ENCODE measurements at regions not wholly inside any gene's neighbourhood (a gene's known extent, or its start where the extent isn't known, plus 50 kb on each side); places are given as distances from the start of the nearest gene placed in this dataset.
"Not testable (repeated sequence)": the region's sequence is repeated elsewhere in the genome, so short reads cannot be mapped to it uniquely, and the experiment has no call there.

DNA sequence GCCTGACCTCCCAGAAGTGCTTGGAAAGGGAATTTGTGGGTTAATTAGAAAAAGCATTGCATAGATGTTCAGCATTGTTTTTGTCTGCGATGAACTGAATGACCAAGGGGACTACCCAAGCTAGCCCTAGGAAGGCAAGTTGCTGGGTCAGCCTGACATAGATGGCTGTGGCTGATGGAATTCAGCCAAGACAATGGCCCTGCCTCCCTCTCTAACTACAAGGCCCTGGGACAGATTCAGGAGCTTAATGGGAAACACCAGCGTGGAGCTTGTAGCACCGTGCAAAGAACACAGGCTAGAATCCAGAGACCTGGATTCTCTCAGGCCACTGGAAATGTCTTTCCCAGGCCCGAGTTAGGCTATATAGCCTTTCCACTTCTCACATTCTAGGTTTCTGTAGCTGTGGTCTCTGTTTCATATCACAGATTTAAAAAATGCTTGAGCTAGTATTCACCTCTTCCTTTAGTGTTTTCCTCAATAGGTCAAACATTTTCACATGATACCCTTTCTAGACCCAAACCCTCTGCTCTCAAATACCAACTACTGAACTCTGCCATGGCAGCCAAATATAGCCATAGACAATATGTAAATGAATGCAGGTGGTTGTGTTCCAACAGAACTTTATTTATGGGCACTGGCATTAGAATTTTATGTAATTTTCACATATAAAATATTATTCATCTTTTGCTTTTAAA lies 294.3 kb upstream of the MEX3C start:
- no peak for DNase-seq (ENCODE audit: low read depth, low spot score)
- no peak overlapping the region for H3K4me3 ChIP-seq (ENCODE audit: low read length)

DNA sequence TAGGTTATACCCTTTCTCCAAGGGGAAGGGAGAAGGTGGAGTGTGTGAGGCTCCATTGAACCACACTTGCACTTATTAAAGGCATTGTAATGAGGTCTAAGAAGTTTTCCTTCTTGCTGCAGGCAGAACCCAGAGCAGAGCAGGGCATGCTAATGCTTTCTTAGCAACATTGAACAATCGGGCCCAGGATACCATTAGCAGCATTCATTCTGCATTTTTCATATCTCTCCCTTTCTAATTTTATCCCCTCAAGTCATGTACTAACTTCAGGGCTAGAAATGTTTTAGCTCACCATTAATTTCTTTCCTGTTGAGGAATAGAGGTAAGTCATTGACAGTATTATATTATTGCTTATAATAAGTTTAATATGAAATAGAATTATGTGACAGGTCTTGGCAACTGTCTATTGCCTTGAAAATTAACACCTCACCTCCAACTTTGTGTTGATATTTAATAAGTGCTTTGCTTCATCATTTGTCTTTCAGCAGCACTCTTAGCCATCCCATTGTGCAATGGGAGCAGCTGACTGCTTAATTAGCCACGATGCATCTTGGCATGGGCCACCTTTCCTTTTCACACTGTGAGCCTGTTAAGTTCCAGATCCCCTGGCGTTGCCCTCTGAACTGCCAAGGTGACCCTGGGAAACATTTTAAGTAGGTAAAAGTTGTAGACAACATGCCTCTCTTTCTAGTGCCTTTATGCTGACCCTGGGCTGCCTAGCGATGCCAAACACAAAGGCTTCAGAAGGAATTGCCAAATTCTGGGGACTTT lies 300.8 kb upstream of the MEX3C start:
- DNase-seq (ENCODE audit: low read depth, low spot score) = no peak
- no peak overlapping the region for H3K4me3 ChIP-seq (ENCODE audit: low read length)

DNA sequence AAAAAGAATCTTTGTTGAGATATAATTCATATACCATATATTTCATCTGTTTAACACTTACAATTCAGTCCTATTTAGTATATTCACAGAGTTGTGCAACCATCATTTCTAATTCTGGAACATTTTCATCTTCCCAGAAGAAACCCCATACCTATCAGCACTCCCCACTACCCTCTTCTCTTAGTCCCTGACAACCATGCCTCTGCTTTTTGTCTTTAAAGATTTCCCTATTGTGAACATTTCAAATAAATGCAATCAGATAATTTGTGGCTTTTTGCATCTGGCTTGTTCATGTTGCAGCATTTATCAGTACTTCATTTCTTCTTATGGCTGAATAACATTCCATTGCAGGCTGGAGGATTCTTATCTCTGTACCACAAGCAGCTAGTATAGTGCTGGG lies 305.9 kb upstream of the MEX3C start:
- no peak for DNase-seq (ENCODE audit: low read depth, low spot score)
- no peak overlapping the region for H3K4me3 ChIP-seq (ENCODE audit: low read length)

DNA sequence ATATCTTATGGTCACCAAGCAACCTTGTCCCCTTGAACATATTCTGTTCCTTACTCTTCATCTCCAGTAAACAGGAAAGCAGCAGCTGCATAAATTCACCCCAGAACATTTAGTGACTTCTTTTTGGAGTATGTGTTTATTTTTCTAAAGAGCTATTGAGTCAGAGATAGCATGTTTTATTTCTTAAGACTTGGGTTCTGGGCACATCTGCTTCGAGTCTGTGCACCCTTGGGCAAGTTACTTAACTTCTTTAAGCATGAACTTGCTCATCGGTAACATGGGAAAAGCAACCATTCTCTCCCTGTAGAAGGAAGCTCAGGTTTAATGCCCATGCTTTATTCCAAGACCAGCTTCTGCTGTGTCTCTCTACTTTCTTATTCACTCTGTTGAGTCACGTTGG lies 309.3 kb upstream of the MEX3C start:
- H3K4me3 ChIP-seq (ENCODE audit: low read length) = no peak overlapping the region
- no peak for DNase-seq (ENCODE audit: low read depth, low spot score)

DNA sequence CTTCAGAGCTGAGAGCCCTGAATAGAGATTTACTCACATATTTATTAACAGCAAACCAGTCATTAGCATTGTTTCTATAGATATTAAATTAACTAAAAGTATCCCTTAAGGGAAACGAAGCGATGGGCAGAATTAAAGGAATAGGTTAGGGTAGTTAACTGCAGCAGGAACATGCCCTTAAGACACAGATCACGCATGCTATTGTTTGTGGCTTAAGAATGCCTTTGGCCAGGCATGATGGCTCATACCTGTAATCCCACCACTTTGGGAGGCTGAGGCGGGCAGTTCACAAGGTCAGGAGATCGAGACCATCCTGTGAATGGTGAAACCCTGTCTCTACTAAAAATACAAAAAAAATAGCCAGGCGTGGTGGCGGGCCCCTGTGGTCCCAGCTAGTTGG lies 310.9 kb upstream of the MEX3C start:
- not testable (repeated sequence) for H3K4me3 ChIP-seq (ENCODE audit: low read length); DNase-seq (ENCODE audit: low read depth, low spot score)

DNA sequence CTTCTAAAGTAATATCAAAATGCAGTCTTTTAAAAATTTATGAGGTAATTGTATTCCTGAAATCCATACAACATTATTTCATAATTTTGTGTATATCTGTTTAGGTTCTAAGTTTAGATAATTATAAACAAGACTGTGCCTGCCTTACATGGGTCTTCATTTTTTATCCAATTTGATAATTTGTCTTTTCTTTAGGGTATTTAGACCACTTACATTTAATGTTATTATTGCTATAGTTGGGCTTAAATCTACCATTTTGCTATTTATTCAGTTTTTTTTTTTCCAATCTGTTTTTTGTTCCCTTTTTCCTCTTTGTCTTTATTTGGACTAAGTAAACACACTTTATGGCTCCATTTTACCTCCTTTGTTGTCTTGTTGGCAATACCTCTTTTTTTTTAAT lies 312.5 kb upstream of the MEX3C start:
- DNase-seq (ENCODE audit: low read depth, low spot score) = no peak
- H3K4me3 ChIP-seq (ENCODE audit: low read length) = no peak overlapping the region

DNA sequence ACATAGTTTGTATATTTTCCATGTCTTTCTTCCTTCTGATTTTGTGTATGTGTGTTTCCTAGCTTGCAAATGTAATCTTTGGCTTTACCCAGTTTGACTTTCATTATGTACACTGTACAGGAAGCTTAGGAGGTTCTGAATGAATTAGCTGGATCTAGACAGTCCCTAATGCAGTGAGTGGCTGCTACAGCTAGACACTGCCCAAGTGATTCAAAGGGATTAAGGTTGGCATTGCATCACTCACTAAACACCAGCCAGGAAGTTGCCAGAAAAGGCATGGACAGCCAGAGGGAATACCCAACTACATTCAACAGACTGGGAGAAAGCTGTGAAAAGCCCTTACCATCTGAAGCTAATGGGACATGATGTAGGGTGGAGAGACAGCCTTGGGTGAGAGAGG lies 316.0 kb upstream of the MEX3C start:
- DNase-seq (ENCODE audit: low read depth, low spot score) = no peak
- H3K4me3 ChIP-seq (ENCODE audit: low read length) = no peak overlapping the region

DNA sequence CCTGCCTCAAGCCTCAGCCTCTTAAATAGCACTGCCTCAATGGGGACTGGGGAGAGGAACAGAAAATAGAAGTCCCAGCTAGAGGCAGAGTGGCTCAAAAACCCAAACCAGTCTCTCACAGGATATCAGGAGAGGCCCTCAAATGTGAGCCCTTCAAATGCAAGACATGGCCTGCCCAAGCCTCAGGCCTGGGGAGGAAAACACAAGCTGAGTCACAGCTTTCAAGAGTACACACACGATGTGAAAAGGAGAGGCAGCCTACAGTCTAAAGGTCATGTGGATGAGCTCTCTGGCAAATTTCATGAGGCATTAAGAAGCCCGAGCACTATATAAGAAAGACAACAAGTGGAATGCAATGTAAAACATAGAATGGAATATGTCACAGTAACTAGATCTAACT lies 316.6 kb upstream of the MEX3C start:
- no peak overlapping the region for H3K4me3 ChIP-seq (ENCODE audit: low read length)
- DNase-seq (ENCODE audit: low read depth, low spot score) = no peak

DNA sequence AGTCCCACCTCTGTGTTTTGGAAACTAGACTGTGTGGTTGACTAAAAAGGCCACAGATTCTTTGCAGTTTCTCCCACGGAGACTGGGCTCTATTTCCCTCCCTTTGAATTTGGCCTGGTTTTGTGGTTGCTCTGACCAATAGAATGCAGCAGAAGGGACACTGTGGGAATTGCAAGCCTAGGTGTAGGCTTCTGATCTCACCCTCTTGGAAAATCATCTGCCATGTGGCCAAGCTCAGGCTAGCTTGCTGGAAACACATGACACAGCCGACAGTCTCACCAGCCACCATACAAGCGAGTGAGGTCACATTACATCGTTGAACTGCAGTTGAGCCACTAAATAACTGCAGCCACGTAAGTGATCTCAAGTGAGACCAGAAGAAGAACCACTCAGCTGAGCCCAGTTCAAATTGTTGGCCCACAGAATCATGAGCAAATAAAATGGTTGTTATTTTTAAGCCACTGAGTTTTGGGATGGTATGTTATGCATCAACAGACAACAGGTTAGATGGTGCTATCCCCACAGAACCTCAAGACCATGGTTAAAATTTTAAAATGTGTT lies 319.1 kb upstream of the MEX3C start:
- H3K4me3 ChIP-seq (ENCODE audit: low read length) = no peak overlapping the region
- DNase-seq (ENCODE audit: low read depth, low spot score) = no peak

DNA sequence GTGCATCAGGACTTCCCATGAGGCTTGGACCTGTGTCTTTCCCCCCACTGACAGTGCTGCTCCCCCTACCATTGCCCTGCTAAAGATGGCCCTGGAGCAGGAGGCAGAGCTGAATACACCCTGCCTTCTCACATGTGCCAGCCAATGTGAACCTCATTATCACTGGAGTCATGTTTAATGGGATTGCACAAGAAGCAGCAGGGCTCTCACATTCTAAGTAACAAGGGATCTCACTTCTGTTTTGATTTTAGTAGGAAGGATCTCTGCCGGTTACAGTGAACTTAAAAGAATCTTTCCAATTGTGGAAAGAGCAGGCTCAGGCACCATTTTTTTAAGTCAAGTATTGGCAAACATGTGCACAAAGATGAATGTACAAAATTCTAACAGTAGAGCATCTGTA lies 322.1 kb upstream of the MEX3C start:
- DNase-seq (ENCODE audit: low read depth, low spot score) = no peak
- H3K4me3 ChIP-seq (ENCODE audit: low read length) = no peak overlapping the region

DNA sequence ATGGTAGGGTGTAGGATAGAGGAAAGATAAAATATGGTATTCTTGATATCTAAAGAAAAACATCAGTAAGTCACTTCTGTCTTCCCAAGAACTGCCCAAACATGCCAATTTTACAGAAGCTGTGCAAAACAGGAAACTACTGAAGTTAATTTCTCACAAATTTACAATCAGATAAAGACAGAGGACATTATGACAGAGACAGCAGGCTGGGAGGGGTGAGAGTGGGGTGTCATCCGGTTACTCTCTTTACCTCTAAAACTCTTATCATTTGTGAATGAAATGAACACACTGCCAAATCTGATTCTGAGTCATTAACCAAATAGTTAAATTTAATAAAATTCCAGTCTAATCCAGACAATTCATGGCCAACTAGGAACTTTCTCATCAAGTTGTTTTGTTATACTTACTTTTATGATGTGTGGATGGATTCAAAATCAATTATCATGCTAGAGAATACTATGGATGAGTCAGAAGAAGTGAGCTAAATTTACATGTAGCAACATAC lies 323.2 kb upstream of the MEX3C start:
- no peak overlapping the region for H3K4me3 ChIP-seq (ENCODE audit: low read length)
- DNase-seq (ENCODE audit: low read depth, low spot score) = no peak

DNA sequence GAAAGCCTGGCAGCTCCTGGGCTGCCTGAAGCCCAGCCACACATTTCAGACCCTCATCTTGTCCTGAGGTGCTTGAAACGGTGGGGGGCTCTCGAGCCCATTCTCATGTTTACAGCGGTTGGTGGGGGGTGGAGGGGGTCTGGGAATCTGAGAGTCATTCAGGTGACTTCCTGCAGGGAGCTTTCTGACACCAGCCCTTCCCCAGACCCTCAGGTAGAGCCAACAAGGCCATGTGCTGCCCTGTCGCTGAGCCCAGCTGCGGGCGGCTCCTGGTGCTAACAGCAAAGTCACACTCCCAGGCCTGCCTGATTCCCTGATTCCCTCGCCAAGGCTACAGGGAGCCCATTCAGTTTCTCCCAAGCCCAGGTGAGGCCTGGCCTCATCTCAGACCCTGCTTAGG lies 324.9 kb upstream of the MEX3C start:
- DNase-seq (ENCODE audit: low read depth, low spot score) = no peak
- H3K4me3 ChIP-seq (ENCODE audit: low read length) = no peak overlapping the region

DNA sequence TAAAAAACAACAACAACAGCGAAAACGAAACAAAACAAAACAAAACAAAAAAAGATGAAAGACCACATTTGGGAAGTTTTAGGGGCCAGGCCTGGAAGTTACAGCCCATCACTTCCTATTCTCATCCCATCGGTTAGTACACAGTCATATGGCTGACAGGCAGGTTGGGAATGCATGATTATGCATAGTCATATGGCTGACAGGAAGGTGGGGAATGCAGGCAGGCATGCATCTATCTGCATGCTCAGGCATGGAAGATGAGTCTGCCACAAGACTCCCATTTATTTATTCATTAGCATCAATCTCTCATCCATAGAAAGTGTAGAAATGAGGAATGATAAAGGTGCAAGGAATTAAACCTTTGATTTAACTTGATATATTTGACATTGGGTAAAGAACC lies 325.3 kb upstream of the MEX3C start:
- no peak overlapping the region for H3K4me3 ChIP-seq (ENCODE audit: low read length)
- no peak for DNase-seq (ENCODE audit: low read depth, low spot score)

DNA sequence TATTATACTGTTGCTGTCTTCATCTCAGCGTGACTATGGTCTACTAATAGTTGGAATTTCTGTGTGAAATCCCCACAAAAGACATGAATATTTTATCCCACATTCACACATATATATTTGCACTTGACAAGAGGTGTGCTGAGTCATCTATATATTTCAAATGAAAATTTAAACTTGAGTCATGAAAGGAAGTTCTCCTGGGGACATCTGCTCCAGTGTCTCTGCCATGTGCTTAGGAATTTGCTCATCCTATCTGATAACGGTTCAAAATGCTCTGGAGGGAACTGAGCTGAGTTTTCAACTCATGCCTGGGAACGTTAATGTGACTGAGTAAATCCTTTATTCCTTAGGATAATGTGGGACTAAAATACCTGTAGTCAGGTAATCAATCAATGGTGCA lies 326.2 kb upstream of the MEX3C start:
- DNase-seq (ENCODE audit: low read depth, low spot score) = no peak
- no peak overlapping the region for H3K4me3 ChIP-seq (ENCODE audit: low read length)

DNA sequence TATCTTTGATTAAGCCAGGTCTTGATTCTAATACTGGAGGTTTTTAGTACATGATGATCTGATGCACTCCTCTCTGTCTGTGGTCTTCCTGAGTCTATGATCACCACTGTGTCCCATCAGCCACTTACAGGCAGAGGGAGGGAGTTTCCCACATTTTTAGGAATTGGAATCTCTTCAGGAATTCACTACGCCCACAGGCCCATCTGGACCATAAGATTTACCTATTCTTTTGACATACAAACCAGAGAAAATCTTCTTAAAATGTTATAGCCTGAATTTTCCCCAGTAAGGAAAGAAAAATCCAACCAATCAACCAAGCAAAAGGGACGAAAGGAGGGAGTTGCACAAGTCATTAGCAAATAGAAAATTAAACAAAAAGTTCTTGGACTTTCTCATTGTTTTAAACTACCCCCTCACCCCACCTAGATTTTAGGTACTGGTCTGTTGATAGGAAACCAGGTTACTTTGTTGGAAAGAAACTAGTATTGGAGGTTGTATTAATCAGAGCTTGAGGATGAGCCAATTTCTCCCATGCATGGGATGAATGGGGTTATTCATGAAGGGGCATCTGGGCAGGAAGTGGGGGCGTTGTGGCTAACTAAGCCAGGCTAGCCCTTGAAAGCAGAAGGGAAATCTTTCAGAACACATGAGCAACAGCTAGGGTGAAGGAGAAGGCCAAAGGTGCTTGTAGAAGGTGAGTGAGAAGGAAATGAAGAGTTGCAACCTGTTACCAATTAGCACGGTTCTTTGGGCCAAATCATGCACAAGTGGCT lies 328.2 kb upstream of the MEX3C start:
- no peak overlapping the region for H3K4me3 ChIP-seq (ENCODE audit: low read length)
- no peak for DNase-seq (ENCODE audit: low read depth, low spot score)

DNA sequence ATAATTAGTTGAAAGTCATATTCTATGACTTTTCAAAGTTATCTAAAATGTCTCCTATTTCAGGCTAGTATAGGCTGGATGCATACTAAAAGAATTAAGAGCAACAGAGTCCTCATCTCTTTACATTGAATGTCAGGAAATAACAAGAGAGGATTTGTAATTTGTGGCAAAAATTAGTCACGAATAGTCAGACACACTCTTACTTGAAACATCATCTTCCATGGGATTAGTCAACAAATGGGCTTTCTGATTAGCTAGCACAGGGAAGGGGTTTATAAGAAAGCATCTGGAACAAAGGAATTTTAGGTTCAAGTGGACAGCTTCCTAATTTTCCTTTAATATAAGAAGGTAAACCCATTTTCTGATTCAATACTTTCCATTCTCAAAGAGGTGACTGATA lies 330.3 kb upstream of the MEX3C start:
- H3K4me3 ChIP-seq (ENCODE audit: low read length) = no peak overlapping the region
- no peak for DNase-seq (ENCODE audit: low read depth, low spot score)

DNA sequence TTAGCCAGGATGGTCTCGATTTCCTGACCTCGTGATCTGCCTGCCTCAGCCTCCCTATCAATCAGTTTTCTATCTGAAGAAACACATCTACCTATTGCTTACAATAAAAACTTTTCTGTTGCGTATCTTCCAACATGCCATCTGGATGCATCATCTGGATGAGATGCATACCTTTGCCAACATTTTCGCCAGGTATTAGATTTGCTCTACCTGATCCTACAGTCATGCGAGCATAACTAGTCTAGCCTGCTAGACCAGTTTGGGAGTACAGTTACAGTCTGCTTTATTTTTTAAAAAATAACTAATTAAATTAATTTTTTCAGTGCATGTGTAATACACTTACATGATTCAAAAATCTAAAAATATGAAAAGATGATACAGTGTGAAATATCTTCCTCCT lies 334.0 kb upstream of the MEX3C start:
- no peak for DNase-seq (ENCODE audit: low read depth, low spot score)
- no peak overlapping the region for H3K4me3 ChIP-seq (ENCODE audit: low read length)

DNA sequence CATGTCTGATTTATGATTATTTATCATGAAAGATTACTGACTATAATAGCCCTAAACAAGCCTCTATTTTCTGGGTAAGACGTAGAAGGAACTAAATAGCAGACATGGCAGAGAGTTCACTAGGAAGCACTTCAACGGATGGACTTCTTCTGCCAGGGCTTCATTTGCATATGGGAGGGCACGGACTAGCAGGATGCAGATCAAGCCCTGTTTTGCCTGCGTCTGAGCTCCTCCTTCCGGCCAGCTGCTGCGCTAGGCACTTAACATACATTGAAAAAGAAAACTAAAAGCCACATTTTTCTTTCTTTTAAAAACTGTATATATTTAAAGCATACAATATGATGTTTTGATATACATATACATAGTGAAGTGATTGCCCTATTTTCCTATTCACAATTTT lies 340.0 kb upstream of the MEX3C start:
- no peak overlapping the region for H3K4me3 ChIP-seq (ENCODE audit: low read length)
- peak; percentile 59 for DNase-seq (ENCODE audit: low read depth, low spot score)

DNA sequence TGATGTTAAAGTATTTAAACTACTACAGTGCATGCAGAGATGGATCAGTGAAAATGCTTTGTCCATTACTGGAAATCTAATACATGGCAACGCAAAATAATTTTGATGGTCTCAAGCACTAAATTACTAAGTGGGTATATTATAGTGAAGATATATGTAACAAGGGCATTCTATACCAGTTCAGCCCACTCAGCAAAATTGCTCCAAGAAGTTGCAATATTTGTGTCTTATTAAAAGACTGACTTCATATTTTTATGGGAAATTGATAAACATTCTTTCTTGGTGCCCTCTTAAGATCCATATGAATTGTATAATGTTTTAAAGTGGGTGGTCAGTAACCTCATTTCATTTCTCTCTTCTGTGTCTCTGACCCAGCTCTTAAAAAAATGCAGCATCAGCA lies 343.1 kb upstream of the MEX3C start:
- H3K4me3 ChIP-seq (ENCODE audit: low read length) = no peak overlapping the region
- no peak for DNase-seq (ENCODE audit: low read depth, low spot score)

DNA sequence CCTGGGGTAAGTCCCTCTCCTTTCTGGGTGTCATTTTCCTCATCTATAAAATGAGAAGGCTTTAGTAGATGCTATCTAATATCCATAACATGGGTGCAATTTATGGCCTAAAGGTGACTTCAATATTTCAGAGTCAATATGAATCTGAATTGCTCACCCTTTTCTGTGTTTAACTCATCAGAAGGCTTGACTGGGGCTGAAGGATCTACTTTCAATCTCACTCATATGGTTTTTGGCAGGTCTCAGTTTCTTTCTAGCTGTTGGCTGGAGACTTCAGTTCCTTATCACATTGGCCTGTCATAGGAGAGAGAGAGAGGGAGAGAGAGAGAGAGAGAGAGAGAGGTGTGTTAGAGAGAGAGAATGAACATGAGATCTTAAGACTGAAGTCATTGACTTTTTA lies 343.7 kb upstream of the MEX3C start:
- H3K4me3 ChIP-seq (ENCODE audit: low read length) = no peak overlapping the region
- no peak for DNase-seq (ENCODE audit: low read depth, low spot score)

Data from Jurkat, Clone E6-1 (cell line).